ENCODE measurements at regions not wholly inside any gene's neighbourhood (a gene's known extent, or its start where the extent isn't known, plus 50 kb on each side); places are given as distances from the start of the nearest gene placed in this dataset.

DNA sequence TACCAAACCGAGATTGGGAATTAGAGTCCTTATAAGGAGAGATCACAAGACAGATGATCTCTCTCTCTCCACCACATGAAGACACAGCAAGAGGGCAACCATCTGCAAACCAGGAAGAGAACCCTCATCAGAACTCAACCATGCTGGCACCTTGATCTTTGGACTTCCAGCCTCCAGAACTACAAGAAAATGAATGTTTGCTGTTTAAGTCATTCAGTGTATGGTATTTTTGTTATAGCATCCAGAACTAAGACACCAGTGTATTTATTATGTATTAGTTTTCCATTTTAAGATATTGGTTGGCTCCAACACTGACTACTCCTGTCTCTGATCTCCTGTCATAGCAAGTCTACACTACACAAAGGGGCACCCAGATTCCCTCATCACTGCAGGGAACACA lies 86.9 kb downstream of the CCDC34 start:
- TF ChIP-seq LEF1 (IDR thresholded peaks at IDR 0.05; ENCODE audit: borderline replicate concordance) (no peak), HDGF (IDR thresholded peaks at IDR 0.05; ENCODE audit: borderline replicate concordance) (no peak), FOXA1 (IDR thresholded peaks at IDR 0.05) (no peak)
